SK-N-SH treated with all-trans-retinoic acid at 6 μM for 48 hours (cell line): ENCODE measurements at regions not wholly inside any gene's neighbourhood (a gene's known extent, or its start where the extent isn't known, plus 50 kb on each side); places are given as distances from the start of the nearest gene placed in this dataset.

Experiments used
- ATAC-seq: fragments of 200-7000 bp; cut with Tn5 transposase; 3 replicates; pipeline ENCODE4 v1.9.1; 2020; ENCODE audit warnings: mild to moderate bottlenecking, moderate library complexity
- ARNTL ChIP-seq: fragments of 450-650 bp; formaldehyde crosslinking; IDR thresholded peaks from 2 replicates; pipeline ENCODE4 v1.5.0; 2020; ENCODE audit warnings: low read depth, mild to moderate bottlenecking, moderate library complexity, borderline replicate concordance
- BACH2 ChIP-seq: fragments of 250-450 bp; sonication (Bioruptor Pico); IDR thresholded peaks from 2 replicates; pipeline ENCODE4 v1.9.0; 2021; ENCODE audit warnings: mild to moderate bottlenecking, borderline replicate concordance
- CREB5 ChIP-seq: fragments of 250-450 bp; sonication (Bioruptor Pico); IDR thresholded peaks from 2 replicates; pipeline ENCODE4 v1.5.1; 2020; ENCODE audit warnings: low read depth, mild to moderate bottlenecking, moderate library complexity
- CSDC2 ChIP-seq: fragments of 250-450 bp; sonication (Bioruptor Pico); IDR thresholded peaks from 2 replicates; pipeline ENCODE4 v1.5.0; 2020; ENCODE audit warnings: mild to moderate bottlenecking, moderate library complexity
- CSRNP3 ChIP-seq: fragments of 250-450 bp; sonication (Bioruptor Pico); IDR thresholded peaks from 2 replicates; pipeline ENCODE4 v1.5.1; 2021; ENCODE audit warnings: mild to moderate bottlenecking, moderate library complexity
- GLIS3 ChIP-seq: fragments of 250-450 bp; sonication (Bioruptor Pico); IDR thresholded peaks from 2 replicates; pipeline ENCODE4 v1.5.0; 2020; ENCODE audit warnings: mild to moderate bottlenecking, moderate library complexity
- ISL1 ChIP-seq: fragments of 250-450 bp; sonication (Bioruptor Pico); IDR thresholded peaks from 2 replicates; pipeline ENCODE4 v2.1.2; 2022; ENCODE audit warnings: mild to moderate bottlenecking, moderate library complexity
- OSR1 ChIP-seq: fragments of 250-450 bp; sonication (Bioruptor Pico); IDR thresholded peaks from 2 replicates; pipeline ENCODE4 v1.8.0; 2022; ENCODE audit warnings: moderate library complexity, mild to moderate bottlenecking, inconsistent platforms
- PATZ1 ChIP-seq: fragments of 250-450 bp; sonication (Bioruptor Pico); IDR thresholded peaks from 2 replicates; pipeline ENCODE4 v1.8.0; 2020; ENCODE audit warnings: mild to moderate bottlenecking, moderate library complexity, borderline replicate concordance
- POU6F1 ChIP-seq: fragments of 250-450 bp; sonication (Bioruptor Pico); IDR thresholded peaks from 2 replicates; pipeline ENCODE4 v1.8.0; 2021; ENCODE audit warnings: low read depth, mild to moderate bottlenecking, moderate library complexity, borderline replicate concordance
- PPARA ChIP-seq: fragments of 250-450 bp; sonication (Bioruptor Pico); IDR thresholded peaks from 2 replicates; pipeline ENCODE4 v1.5.0; 2020; ENCODE audit warnings: mild to moderate bottlenecking, borderline replicate concordance
- RARB ChIP-seq: fragments of 250-450 bp; sonication (Bioruptor Pico); IDR thresholded peaks from 2 replicates; pipeline ENCODE4 v1.8.0; 2021; ENCODE audit warnings: mild to moderate bottlenecking, moderate library complexity
- SNAI2 ChIP-seq: fragments of 250-450 bp; sonication (Bioruptor Pico); IDR thresholded peaks from 2 replicates; pipeline ENCODE4 v1.5.0; 2020; ENCODE audit warnings: mild to moderate bottlenecking, moderate library complexity
- TCF4 ChIP-seq: fragments of 250-450 bp; sonication (Bioruptor Pico); IDR thresholded peaks from 2 replicates; pipeline ENCODE4 v1.8.0; 2021; ENCODE audit warnings: mild to moderate bottlenecking, moderate library complexity, borderline replicate concordance
- TOX ChIP-seq: fragments of 250-450 bp; sonication (Bioruptor Pico); IDR thresholded peaks from 2 replicates; pipeline ENCODE4 v1.8.0; 2021; ENCODE audit warnings: mild to moderate bottlenecking, moderate library complexity, borderline replicate concordance
- TSHZ2 ChIP-seq: fragments of 250-450 bp; sonication (Bioruptor Pico); IDR thresholded peaks from 2 replicates; pipeline ENCODE4 v1.5.0; 2020; ENCODE audit warnings: mild to moderate bottlenecking, moderate library complexity
- ZC3H10 ChIP-seq: fragments of 250-450 bp; sonication (Bioruptor Pico); IDR thresholded peaks from 2 replicates; pipeline ENCODE4 v1.5.1; 2021; ENCODE audit warnings: mild to moderate bottlenecking, moderate library complexity
- ZFP3 ChIP-seq: fragments of 250-450 bp; sonication (Bioruptor Pico); IDR thresholded peaks from 2 replicates; pipeline ENCODE4 v1.5.0; 2020; ENCODE audit warnings: mild to moderate bottlenecking, moderate library complexity
- ZFP30 ChIP-seq: fragments of 450-650 bp; formaldehyde crosslinking; IDR thresholded peaks from 2 replicates; pipeline ENCODE4 v1.5.0; 2022; ENCODE audit warnings: mild to moderate bottlenecking, moderate library complexity
- ZNF565 ChIP-seq: fragments of 450-650 bp; formaldehyde crosslinking; conservative IDR thresholded peaks from 2 replicates; pipeline ENCODE4 v1.5.0; 2020; ENCODE audit warnings: low read depth, mild to moderate bottlenecking, moderate library complexity
- ZNF70 ChIP-seq: fragments of 450-650 bp; formaldehyde crosslinking; IDR thresholded peaks from 2 replicates; pipeline ENCODE4 v1.5.0; 2020; ENCODE audit warnings: mild to moderate bottlenecking, moderate library complexity
- ZNF8 ChIP-seq: fragments of 450-650 bp; formaldehyde crosslinking; IDR thresholded peaks from 2 replicates; pipeline ENCODE4 v1.5.0; 2020; ENCODE audit warnings: mild to moderate bottlenecking, moderate library complexity

- ATAC-seq = no peak
- TF ChIP-seq ZFP30 = no peak
- TF ChIP-seq CREB5 (CRISPR knock-in tag) = no peak
- no peak for TF ChIP-seq RARB (CRISPR knock-in tag)
Measured at GRCh38 chrX:115437841-115438595, 123.0 kb upstream of the PLS3 start.

- ATAC-seq = no peak
- no peak for TF ChIP-seq CSDC2 (CRISPR knock-in tag)
- no peak for TF ChIP-seq ISL1 (CRISPR knock-in tag)
- TF ChIP-seq PPARA (CRISPR knock-in tag) = no peak
- TF ChIP-seq BACH2 = no peak
- no peak for TF ChIP-seq ZNF8 (CRISPR knock-in tag)
- TF ChIP-seq ZNF70 (CRISPR knock-in tag) = no peak
- no peak for TF ChIP-seq TCF4 (CRISPR knock-in tag)
- TF ChIP-seq CREB5 (CRISPR knock-in tag) = no peak
- TF ChIP-seq TSHZ2 (CRISPR knock-in tag) = no peak
- no peak for TF ChIP-seq ZNF565 (CRISPR knock-in tag)
- TF ChIP-seq ZFP3 = no peak
- TF ChIP-seq SNAI2 (CRISPR knock-in tag) = no peak
- no peak for TF ChIP-seq GLIS3 (CRISPR knock-in tag)
- no peak for TF ChIP-seq ZC3H10
- no peak for TF ChIP-seq OSR1 (CRISPR knock-in tag)
- TF ChIP-seq TOX (CRISPR knock-in tag) = no peak
- no peak for TF ChIP-seq RARB (CRISPR knock-in tag)
- TF ChIP-seq POU6F1 (CRISPR knock-in tag) = no peak
- no peak for TF ChIP-seq CSRNP3 (CRISPR knock-in tag)
- TF ChIP-seq ARNTL (CRISPR knock-in tag) = no peak
- TF ChIP-seq, all 23 proteins: peak for 0
Measured at GRCh38 chrX:115448146-115448545, 112.8 kb upstream of the PLS3 start.

- ATAC-seq = no peak; the same call in 2 of the 3 replicates
- TF ChIP-seq ZNF8 (CRISPR knock-in tag) (no peak), PATZ1 (CRISPR knock-in tag) (no peak), ZFP30 (no peak), SNAI2 (CRISPR knock-in tag) (no peak; the same call in 1 of the 2 replicates), CREB5 (CRISPR knock-in tag) (no peak), PPARA (CRISPR knock-in tag) (no peak), ZFP3 (no peak), BACH2 (no peak), CSDC2 (CRISPR knock-in tag) (peak; percentile 84; the same call in 1 of the 2 replicates), TSHZ2 (CRISPR knock-in tag) (no peak), ARNTL (CRISPR knock-in tag) (no peak)
Measured at GRCh38 chrX:115449742-115450141, 111.2 kb upstream of the PLS3 start.
